ENCODE measurements at regions not wholly inside any gene's neighbourhood (a gene's known extent, or its start where the extent isn't known, plus 50 kb on each side); places are given as distances from the start of the nearest gene placed in this dataset.
"Not testable (repeated sequence)": the region's sequence is repeated elsewhere in the genome, so short reads cannot be mapped to it uniquely, and the experiment has no call there.

- TF ChIP-seq CTCF, POLR2A (IDR thresholded peaks at IDR 0.05): not testable (repeated sequence)
These were observed 330.1 kb upstream of the FRG1 start for GRCh38 chr4:189610571-189610970.

Data from thyroid gland (tissue), 4 donors.